Smooth muscle cell (in vitro differentiated cells): ENCODE measurements at regions not wholly inside any gene's neighbourhood (a gene's known extent, or its start where the extent isn't known, plus 50 kb on each side); places are given as distances from the start of the nearest gene placed in this dataset.

Experiments used
- DNase-seq: peaks from one replicate; lab custom pipeline; 2025; ENCODE audit not compliant: unreplicated experiment; lab: John Stamatoyannopoulos, UW
- H2AFZ ChIP-seq: fragments of 200-600 bp; sonication (generic); 2 replicates; pipeline ENCODE4 v1.6.0; 2016; ENCODE audit warnings: antibody characterized with exemption, low read depth, mild to moderate bottlenecking
- H3F3A ChIP-seq: fragments of 200-600 bp; sonication (generic); 2 replicates; pipeline ENCODE4 v1.6.0; 2017; ENCODE audit warnings: antibody characterized with exemption, low read depth
- H3K27ac ChIP-seq: fragments of 200-600 bp; sonication (generic); 2 replicates; pipeline ENCODE4 v1.5.1; 2016; ENCODE audit warnings: low read depth, mild to moderate bottlenecking
- H3K27me3 ChIP-seq: fragments of 200-600 bp; sonication (generic); 2 replicates; pipeline ENCODE4 v1.6.1; 2016; ENCODE audit warnings: low read depth, mild to moderate bottlenecking
- H3K36me3 ChIP-seq: fragments of 200-600 bp; sonication (generic); 2 replicates; pipeline ENCODE4 v1.5.1; 2016; ENCODE audit warnings: low read depth
- H3K4me1 ChIP-seq: fragments of 200-600 bp; sonication (generic); 2 replicates; pipeline ENCODE4 v1.5.1; 2016; ENCODE audit warnings: low read depth
- H3K4me2 ChIP-seq: fragments of 200-600 bp; sonication (generic); 2 replicates; pipeline ENCODE4 v1.6.0; 2016; ENCODE audit warnings: mild to moderate bottlenecking
- H3K4me3 ChIP-seq: fragments of 200-600 bp; sonication (generic); 2 replicates; pipeline ENCODE4 v1.5.1; 2016; ENCODE audit warnings: mild to moderate bottlenecking
- H3K79me2 ChIP-seq: fragments of 200-600 bp; sonication (generic); 2 replicates; pipeline ENCODE4 v1.6.0; 2016; ENCODE audit warnings: low read depth, mild to moderate bottlenecking
- H3K9ac ChIP-seq: fragments of 200-600 bp; sonication (generic); 2 replicates; pipeline ENCODE4 v1.6.0; 2016; ENCODE audit warnings: low read depth
- H3K9me3 ChIP-seq: fragments of 200-600 bp; sonication (generic); replicated peaks from 2 replicates; pipeline ENCODE4 v1.5.1; 2016; ENCODE audit warnings: low read depth
- H4K20me1 ChIP-seq: fragments of 200-600 bp; sonication (generic); 2 replicates; pipeline ENCODE4 v1.6.0; 2016; ENCODE audit warnings: low read depth
- WGBS: methylation state at CpG from one replicate; pipeline ENCODE4 v1.1.7; 2016; ENCODE audit warnings: low lambda C conversion rate; 5-methylcytosine and 5-hydroxymethylcytosine counted together
- TF ChIP-seq, protein P1 (sequence below): fragments of 200-600 bp; sonication (generic); IDR thresholded peaks from 2 replicates; pipeline ENCODE4 v1.5.1; 2017; ENCODE audit warnings: borderline replicate concordance, mild to moderate bottlenecking, antibody characterized with exemption; ENCODE audit not compliant: insufficient read depth, poor library complexity, severe bottlenecking

DNA sequence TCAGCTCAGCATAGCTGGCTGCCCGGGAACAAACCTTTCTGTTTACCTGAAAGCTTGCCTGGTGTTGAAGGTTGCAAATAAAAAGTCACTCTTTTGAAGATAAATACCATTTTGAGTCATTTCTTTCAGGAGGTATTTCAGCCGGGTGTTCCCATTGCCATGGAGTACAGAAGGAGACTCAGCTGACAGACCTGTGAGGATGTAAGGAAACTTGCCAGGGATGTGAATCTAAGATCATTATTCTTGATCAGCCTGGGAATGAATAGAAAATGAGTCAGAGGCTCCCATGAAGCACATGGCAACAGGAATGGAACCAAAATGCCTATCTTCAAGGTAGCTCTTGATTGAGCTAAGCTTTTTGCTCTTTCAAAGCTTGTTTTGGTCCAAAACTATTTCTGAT, 231.2 kb downstream of the CYRIA start:
- H3K27me3 ChIP-seq: no peaks in the 10 kb centered on the region
- WGBS: 93% methylated on average over 2 of the region's 2 CpGs
- no peaks in the 10 kb centered on the region for H3K79me2 ChIP-seq
- H3K4me3 ChIP-seq: no peak overlapping the region
- DNase-seq: no peak
- no peaks in the 10 kb centered on the region for H3K9me3 ChIP-seq
- no peak overlapping the region for H3K27ac ChIP-seq
- no peaks in the 10 kb centered on the region for H4K20me1 ChIP-seq
- no peak overlapping the region for H3K9ac ChIP-seq
- no peaks in the 10 kb centered on the region for H3K4me1 ChIP-seq
- H3K4me2 ChIP-seq: no peak overlapping the region
- TF ChIP-seq, protein P1, sequence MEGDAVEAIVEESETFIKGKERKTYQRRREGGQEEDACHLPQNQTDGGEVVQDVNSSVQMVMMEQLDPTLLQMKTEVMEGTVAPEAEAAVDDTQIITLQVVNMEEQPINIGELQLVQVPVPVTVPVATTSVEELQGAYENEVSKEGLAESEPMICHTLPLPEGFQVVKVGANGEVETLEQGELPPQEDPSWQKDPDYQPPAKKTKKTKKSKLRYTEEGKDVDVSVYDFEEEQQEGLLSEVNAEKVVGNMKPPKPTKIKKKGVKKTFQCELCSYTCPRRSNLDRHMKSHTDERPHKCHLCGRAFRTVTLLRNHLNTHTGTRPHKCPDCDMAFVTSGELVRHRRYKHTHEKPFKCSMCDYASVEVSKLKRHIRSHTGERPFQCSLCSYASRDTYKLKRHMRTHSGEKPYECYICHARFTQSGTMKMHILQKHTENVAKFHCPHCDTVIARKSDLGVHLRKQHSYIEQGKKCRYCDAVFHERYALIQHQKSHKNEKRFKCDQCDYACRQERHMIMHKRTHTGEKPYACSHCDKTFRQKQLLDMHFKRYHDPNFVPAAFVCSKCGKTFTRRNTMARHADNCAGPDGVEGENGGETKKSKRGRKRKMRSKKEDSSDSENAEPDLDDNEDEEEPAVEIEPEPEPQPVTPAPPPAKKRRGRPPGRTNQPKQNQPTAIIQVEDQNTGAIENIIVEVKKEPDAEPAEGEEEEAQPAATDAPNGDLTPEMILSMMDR: no peak
- H3K36me3 ChIP-seq: no peaks in the 10 kb centered on the region
- H2AFZ ChIP-seq: no peak overlapping the region
- no peaks in the 10 kb centered on the region for H3F3A ChIP-seq

DNA sequence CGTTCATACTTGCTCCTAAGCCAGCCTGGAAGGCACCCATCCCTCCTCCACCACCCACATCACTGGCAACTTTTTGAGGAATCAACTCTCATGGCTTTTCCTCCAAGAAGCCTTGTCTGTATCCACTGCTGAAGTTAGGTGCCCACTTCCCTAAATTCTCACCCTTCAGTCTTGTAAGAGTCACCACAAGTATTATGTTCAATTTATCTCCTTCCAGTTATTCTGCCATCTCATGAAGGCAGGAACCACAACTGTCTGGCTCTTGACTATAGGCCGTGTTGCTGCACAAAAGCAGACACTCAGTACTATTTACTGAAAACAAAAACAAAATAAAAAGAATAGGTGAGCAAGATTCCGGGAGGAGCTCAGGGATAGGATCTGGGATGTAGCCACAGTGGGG, 234.8 kb downstream of the CYRIA start:
- H3K4me1 ChIP-seq: no peaks in the 10 kb centered on the region
- no peaks in the 10 kb centered on the region for H3K79me2 ChIP-seq

DNA sequence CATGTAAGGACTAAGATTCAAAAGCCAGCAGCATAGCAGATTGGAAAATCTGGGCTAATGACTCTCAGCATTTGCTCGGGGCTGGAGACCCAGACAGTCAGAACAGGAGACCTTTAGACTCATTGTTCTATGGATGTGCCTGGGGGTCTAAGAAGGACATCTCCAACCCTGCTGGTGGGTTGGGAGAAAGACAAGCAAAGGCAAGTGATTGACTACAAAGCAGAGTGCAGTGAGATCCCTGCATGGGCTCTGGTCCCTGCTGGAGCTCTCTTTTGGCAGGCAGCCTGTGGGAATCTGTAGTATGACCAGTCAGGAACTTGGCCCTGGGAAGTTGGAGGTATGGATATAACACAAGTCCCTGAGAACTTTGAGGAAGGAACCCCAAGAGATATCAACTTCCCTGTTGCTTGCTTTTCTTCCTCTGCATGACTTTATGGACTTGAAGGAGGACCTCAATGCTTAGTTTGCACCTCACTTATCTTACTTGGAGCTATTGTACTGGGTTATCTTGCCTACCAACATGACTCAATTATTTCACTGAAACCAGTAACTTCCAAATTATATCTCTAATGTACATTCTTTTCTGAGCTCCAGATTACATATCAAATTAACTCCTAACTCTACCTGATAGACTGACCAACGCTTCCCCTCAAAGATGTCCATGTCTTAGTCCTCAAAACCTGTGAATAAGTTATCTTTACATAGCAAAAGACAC, 236.0 kb downstream of the CYRIA start:
- Histone ChIP-seq H2AFZ (no peak overlapping the region), H3K4me2 (no peak overlapping the region), H3K36me3 (no peaks in the 10 kb centered on the region), H3K27ac (no peak overlapping the region), H3K9ac (no peak overlapping the region), H3K79me2 (no peaks in the 10 kb centered on the region), H3K4me3 (no peak overlapping the region), H3K4me1 (no peaks in the 10 kb centered on the region), H3K27me3 (no peaks in the 10 kb centered on the region), H3F3A (no peaks in the 10 kb centered on the region), H4K20me1 (no peaks in the 10 kb centered on the region), H3K9me3 (no peaks in the 10 kb centered on the region)
- TF ChIP-seq, protein P1: no peak
- DNase-seq: no peak
- WGBS: 48% methylated on average over 2 of the region's 2 CpGs

More for the DNA sequence above, 234.8 kb downstream of the CYRIA start:
- TF ChIP-seq, protein P1: no peak
- Histone ChIP-seq H3F3A (no peaks in the 10 kb centered on the region), H3K9me3 (no peaks in the 10 kb centered on the region), H2AFZ (no peak overlapping the region), H3K4me3 (no peak overlapping the region), H3K4me2 (no peak overlapping the region), H3K27ac (no peak overlapping the region), H3K9ac (no peak overlapping the region), H4K20me1 (no peaks in the 10 kb centered on the region), H3K36me3 (no peaks in the 10 kb centered on the region), H3K27me3 (no peaks in the 10 kb centered on the region)
- WGBS: 86% methylated on average over 3 of the region's 3 CpGs
- DNase-seq: no peak

DNA sequence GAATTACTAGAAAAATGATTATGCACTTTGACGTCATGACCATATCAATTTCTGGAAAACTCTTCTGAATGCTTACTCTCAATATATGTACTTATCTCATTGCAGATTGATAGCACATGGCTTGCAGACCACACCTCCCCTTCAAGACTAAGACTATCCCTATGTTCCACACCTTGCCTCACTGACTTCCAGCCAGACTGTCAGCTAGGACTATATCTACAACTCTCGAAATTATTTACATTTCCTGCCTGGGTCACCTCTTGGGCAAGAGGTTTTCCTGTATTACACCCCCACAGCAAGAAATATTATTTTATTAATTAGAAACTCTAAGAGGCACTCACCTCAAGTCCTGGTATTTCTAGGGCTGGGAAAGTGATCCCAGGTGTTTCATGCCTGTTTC, 236.6 kb downstream of the CYRIA start:
- Histone ChIP-seq H3K4me1 (no peaks in the 10 kb centered on the region), H3K9me3 (no peaks in the 10 kb centered on the region), H3K4me3 (no peak overlapping the region), H3K4me2 (no peak overlapping the region), H3K9ac (no peak overlapping the region), H4K20me1 (no peaks in the 10 kb centered on the region), H3K27ac (no peak overlapping the region), H3K27me3 (no peaks in the 10 kb centered on the region), H2AFZ (no peak overlapping the region), H3F3A (no peaks in the 10 kb centered on the region), H3K36me3 (no peaks in the 10 kb centered on the region), H3K79me2 (no peaks in the 10 kb centered on the region)
- DNase-seq: no peak
- TF ChIP-seq, protein P1: no peak
- WGBS: 90% methylated on average over 2 of the region's 2 CpGs
